ENCODE measurements at regions not wholly inside any gene's neighbourhood (a gene's known extent, or its start where the extent isn't known, plus 50 kb on each side); places are given as distances from the start of the nearest gene placed in this dataset.

DNA sequence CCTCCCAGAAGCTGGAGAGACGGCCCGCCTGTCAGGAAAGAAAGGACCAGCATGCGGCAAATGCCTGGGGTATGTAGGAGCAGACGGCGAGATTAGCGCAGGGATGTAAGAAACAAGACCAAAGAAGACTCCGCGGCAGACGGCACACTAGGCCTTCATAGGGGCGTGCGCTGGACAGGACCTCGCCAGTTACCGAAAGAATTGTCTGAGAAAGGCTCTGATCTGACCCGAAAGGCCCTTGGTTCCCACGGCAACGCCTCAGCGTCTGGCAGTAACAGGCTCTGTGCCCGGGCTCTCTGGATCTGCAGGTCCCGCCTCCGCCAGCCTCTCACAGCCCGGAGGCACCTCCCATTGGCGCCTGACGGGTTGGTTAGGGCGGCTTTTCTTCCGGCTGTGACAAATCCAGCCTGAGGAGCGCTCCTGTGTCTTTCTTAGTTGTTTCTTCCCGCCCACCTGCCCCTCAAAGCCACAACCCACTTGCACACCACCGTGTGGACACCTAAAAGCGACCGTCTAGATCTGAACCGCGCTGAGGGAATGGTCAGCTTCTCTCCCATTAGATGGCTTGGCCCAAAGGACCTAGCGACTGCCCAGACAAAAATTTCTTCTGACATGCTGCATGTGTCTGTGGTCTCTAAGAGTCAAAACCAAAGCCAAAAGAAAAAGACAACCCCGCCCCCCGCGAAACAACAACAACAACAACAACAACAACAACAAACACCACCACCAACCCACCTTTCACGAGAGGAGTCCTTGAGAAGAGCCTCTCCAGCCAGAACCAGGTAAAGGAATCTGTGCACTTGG lies 58.2 kb upstream of the ZNF527 start:
- TF ChIP-seq, protein P1, sequence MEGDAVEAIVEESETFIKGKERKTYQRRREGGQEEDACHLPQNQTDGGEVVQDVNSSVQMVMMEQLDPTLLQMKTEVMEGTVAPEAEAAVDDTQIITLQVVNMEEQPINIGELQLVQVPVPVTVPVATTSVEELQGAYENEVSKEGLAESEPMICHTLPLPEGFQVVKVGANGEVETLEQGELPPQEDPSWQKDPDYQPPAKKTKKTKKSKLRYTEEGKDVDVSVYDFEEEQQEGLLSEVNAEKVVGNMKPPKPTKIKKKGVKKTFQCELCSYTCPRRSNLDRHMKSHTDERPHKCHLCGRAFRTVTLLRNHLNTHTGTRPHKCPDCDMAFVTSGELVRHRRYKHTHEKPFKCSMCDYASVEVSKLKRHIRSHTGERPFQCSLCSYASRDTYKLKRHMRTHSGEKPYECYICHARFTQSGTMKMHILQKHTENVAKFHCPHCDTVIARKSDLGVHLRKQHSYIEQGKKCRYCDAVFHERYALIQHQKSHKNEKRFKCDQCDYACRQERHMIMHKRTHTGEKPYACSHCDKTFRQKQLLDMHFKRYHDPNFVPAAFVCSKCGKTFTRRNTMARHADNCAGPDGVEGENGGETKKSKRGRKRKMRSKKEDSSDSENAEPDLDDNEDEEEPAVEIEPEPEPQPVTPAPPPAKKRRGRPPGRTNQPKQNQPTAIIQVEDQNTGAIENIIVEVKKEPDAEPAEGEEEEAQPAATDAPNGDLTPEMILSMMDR (IDR thresholded peaks at IDR 0.05), result peak in 2 of 6 experiments; percentile 10 to 15
- peak in 1 of 2 donors; percentile 62 for TF ChIP-seq POLR2A (IDR thresholded peaks at IDR 0.05)
